ENCODE measurements at regions not wholly inside any gene's neighbourhood (a gene's known extent, or its start where the extent isn't known, plus 50 kb on each side); places are given as distances from the start of the nearest gene placed in this dataset.
"Not testable (repeated sequence)": the region's sequence is repeated elsewhere in the genome, so short reads cannot be mapped to it uniquely, and the experiment has no call there.

GRCh38 chr14:27623782-27624181 is 1025.9 kb upstream of the NOVA1 start:
- no peaks in the 10 kb centered on the region for H3K27me3 Mint-ChIP-seq
- H3K9me3 Mint-ChIP-seq (ENCODE audit: low read depth) = peaks cover 31% of the 10 kb centered on the region
- no peak for DNase-seq (ENCODE audit: low spot score, unreplicated experiment)
- no peaks in the 10 kb centered on the region for H3K4me1 Mint-ChIP-seq (ENCODE audit: low read depth)
- peaks cover 7% of the 10 kb centered on the region for H3K36me3 Mint-ChIP-seq (ENCODE audit: insufficient read depth)
- H3K4me3 Mint-ChIP-seq (ENCODE audit: low read depth) = no peak overlapping the region
- H3K27ac Mint-ChIP-seq = no peak overlapping the region
- TF ChIP-seq CTCF (IDR thresholded peaks at IDR 0.05; ENCODE audit: unreplicated experiment) = no peak

DNA sequence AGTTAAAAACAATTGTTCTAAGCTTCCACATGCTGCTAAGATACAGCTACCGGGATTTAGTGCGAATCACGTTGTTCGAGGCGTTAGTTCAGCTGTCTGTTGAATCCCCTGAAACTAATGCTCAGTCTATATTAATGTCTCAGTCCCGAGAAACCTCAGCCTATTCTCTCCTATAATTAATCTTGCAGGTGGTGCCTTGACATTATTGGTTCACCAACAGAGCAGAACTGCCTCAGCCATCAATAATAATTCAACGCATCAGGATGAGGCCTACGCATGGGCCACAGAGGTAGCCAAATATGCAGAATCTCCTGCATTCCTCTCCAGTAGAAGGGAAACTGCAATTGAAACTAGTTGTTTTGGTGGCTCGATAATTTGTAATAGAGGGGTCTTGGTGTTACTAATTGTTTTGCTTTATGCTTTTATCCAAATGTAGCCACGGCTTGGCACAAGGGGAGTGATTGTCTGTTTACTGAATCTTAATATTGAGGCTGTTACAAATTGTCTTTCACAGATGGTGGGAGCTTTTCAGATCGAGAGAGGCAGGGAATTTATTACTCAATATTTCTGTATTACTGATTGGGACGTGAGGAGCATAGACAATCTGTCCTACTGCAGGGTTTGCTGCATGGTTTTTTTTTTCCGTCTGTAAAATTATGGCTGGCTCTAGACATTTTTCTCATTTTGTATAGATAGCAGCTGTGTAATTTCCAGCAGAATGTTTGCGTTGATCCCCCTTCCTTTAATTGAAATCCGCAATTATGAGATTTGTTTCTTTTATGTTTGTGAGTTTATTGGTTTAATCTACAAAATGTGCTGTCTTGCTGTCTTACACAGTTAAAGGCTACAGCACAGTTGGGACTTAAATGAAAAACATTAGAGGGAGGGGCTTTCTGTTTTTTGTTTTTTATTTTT is 1036.5 kb upstream of the NOVA1 start:
- Mint-ChIP-seq H3K9me3 (ENCODE audit: low read depth) (no peaks in the 10 kb centered on the region), H3K4me1 (ENCODE audit: low read depth) (no peaks in the 10 kb centered on the region), H3K36me3 (ENCODE audit: insufficient read depth) (no peaks in the 10 kb centered on the region), H3K27me3 (no peaks in the 10 kb centered on the region), H3K4me3 (ENCODE audit: low read depth) (no peak overlapping the region), H3K27ac (peak overlapping the region; percentile 56)
- no peak for DNase-seq (ENCODE audit: low spot score, unreplicated experiment)
- TF ChIP-seq CTCF (IDR thresholded peaks at IDR 0.05; ENCODE audit: unreplicated experiment) = no peak

DNA sequence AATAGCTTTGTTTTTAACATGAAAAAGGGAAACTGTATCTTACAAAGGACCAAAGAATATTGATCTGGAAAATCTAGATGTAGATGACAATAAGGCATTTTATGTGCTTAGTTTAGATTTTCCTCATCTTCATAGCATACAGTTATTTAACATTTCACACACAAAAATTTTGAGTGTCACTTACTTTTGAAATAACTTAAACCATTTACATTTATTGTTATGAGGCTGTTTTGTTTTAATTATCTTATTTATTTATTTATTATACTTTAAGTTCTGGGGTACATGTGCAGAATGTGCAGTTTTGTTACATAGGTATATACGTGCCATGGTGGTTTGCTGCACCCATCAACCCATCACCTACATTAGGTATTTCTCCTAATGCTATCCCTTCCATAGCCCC is 1042.9 kb upstream of the NOVA1 start:
- not testable (repeated sequence) for H3K27ac Mint-ChIP-seq; H3K4me3 Mint-ChIP-seq (ENCODE audit: low read depth); H3K4me1 Mint-ChIP-seq (ENCODE audit: low read depth); H3K9me3 Mint-ChIP-seq (ENCODE audit: low read depth); H3K27me3 Mint-ChIP-seq; H3K36me3 Mint-ChIP-seq (ENCODE audit: insufficient read depth); DNase-seq (ENCODE audit: low spot score, unreplicated experiment)

DNA sequence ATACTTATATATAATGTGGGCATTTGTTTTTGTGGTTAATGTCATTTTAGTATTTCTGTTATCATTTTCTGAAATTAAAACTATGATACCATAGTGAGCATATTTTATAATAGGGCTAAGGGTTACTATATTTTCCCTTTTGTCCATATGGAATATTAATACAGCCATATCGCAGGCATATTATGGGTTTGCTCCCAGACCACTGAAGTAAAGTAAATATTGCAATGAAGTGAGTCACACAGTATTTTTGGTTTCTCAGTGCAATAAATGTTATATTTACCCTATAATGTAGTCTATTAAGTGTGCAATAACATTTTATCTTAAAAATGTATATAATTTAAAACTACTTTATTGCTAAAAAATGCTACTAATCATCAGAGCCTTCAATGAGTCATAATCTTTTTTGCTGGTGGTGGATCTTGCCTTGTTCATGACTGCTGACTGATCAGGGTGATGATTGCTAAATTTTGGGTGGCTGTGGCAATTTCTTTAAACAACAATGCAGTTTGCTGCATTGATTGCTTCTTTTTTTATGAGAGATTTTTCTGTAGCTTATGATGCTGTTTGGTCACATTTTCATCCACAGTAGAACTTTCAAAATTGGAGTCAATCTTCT is 1044.5 kb upstream of the NOVA1 start:
- Mint-ChIP-seq H3K4me1 (ENCODE audit: low read depth) (no peaks in the 10 kb centered on the region), H3K9me3 (ENCODE audit: low read depth) (peaks cover 8% of the 10 kb centered on the region), H3K36me3 (ENCODE audit: insufficient read depth) (no peaks in the 10 kb centered on the region), H3K27ac (no peak overlapping the region), H3K27me3 (no peaks in the 10 kb centered on the region), H3K4me3 (ENCODE audit: low read depth) (no peak overlapping the region)
- no peak for DNase-seq (ENCODE audit: low spot score, unreplicated experiment)
- TF ChIP-seq CTCF (IDR thresholded peaks at IDR 0.05; ENCODE audit: unreplicated experiment) = no peak

DNA sequence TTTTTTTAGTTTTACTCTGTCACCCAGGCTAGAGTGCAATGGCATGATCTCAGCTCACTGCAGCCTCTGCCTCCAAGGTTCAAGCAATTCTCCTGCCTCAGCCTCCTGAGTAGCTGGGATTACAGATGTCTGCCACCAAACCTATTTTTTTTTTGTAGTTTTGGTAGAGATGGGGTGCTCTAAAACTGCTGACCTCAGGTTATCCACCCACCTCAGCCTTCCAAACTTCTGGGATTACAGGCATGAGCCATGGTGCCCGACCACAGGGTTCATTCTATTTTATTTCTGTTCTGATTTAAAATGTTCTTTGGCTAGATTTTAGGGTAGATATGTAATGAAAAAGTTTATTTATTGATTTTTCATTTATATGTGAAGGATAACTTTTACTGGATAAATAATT is 1062.8 kb upstream of the NOVA1 start:
- Mint-ChIP-seq H3K9me3 (ENCODE audit: low read depth) (peaks cover 36% of the 10 kb centered on the region), H3K4me3 (ENCODE audit: low read depth) (no peak overlapping the region), H3K27me3 (no peaks in the 10 kb centered on the region), H3K36me3 (ENCODE audit: insufficient read depth) (peaks cover 5% of the 10 kb centered on the region), H3K27ac (no peak overlapping the region), H3K4me1 (ENCODE audit: low read depth) (no peaks in the 10 kb centered on the region)
- no peak for DNase-seq (ENCODE audit: low spot score, unreplicated experiment)
- TF ChIP-seq CTCF (IDR thresholded peaks at IDR 0.05; ENCODE audit: unreplicated experiment) = no peak

All from progenitor cell of endocrine pancreas (in vitro differentiated cells).